AG09309 (cell line): ENCODE measurements at regions not wholly inside any gene's neighbourhood (a gene's known extent, or its start where the extent isn't known, plus 50 kb on each side); places are given as distances from the start of the nearest gene placed in this dataset.

Experiments
- DNase-seq: peaks from one replicate; pipeline ENCODE4 v3.0.0-alpha.2; 2010; ENCODE audit warnings: low read depth
- H3K4me3 ChIP-seq: 2 replicates; pipeline ENCODE4 v1.5.1; 2011; ENCODE audit warnings: mild to moderate bottlenecking, low read depth, low read length, moderate library complexity; ENCODE audit not compliant: control insufficient read depth
- TF ChIP-seq, protein P1 (sequence below): IDR thresholded peaks from 2 replicates; pipeline ENCODE4 v1.5.1; 2011; ENCODE audit warnings: mild to moderate bottlenecking, low read depth, low read length, inconsistent platforms; ENCODE audit not compliant: insufficient read depth, control insufficient read depth; ENCODE audit errors: missing control alignments

DNA sequence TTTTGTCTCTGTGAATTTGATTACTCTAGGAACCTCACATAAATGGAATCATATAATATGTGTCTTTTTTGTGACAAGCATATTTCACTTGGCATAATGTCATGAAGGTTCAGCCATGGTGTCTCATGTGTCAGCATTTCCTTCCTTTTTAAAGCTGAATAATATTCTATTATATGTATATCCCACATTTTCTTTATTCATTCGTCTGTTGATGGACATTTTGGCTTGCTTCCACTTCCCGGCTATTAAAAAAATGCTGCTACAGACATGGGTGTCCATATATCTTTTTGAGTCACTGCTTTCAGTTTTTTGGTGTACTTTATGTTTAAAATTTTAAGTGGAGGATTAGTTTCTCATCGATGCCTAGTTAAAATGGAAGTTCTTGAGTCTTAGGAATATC lies 59.8 kb upstream of the C5orf63 start:
- no peak overlapping the region for H3K4me3 ChIP-seq
- no peak for DNase-seq
- TF ChIP-seq, protein P1, sequence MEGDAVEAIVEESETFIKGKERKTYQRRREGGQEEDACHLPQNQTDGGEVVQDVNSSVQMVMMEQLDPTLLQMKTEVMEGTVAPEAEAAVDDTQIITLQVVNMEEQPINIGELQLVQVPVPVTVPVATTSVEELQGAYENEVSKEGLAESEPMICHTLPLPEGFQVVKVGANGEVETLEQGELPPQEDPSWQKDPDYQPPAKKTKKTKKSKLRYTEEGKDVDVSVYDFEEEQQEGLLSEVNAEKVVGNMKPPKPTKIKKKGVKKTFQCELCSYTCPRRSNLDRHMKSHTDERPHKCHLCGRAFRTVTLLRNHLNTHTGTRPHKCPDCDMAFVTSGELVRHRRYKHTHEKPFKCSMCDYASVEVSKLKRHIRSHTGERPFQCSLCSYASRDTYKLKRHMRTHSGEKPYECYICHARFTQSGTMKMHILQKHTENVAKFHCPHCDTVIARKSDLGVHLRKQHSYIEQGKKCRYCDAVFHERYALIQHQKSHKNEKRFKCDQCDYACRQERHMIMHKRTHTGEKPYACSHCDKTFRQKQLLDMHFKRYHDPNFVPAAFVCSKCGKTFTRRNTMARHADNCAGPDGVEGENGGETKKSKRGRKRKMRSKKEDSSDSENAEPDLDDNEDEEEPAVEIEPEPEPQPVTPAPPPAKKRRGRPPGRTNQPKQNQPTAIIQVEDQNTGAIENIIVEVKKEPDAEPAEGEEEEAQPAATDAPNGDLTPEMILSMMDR: no peak

DNA sequence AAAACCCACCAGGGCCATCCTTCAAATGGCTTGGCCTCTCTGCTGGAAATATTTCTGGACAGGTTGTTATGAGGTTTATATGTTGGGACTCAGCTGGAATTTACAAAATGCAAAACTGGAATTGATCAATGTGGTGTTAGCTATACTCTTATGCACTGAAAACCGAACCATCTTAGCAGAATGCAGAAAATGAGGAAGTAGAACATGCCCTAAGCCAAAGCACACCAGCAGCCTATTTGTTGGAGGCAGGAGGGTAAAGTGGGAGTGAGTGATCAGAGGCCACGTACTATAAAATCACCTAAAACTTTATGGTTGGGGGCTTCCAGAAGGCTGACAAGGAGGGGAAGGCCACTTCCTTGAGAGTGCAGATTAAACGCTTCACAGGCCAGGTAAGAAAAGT lies 63.6 kb upstream of the C5orf63 start:
- no peak for DNase-seq
- H3K4me3 ChIP-seq: no peak overlapping the region
- TF ChIP-seq, protein P1: no peak

DNA sequence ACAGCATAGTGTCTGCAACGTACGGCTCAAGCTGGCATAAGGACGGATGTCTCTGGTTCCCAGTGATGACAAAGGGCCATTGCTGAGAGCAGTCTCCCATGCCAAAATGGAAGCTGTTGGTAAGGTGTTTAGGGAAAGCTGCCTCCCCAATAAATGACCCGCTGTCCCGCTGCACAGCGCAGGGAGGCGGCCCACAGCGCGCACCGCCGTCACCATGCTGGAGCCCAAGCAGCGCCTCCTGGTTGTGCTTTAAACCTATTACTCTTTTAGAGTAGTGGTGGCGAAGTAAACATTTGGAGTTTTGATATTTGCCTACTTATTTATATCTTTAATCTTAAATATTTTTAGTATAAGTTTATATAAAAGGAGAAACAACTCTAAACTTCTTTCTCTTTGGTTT lies 70.4 kb upstream of the C5orf63 start:
- no peak for DNase-seq
- TF ChIP-seq, protein P1: no peak
- no peak overlapping the region for H3K4me3 ChIP-seq

DNA sequence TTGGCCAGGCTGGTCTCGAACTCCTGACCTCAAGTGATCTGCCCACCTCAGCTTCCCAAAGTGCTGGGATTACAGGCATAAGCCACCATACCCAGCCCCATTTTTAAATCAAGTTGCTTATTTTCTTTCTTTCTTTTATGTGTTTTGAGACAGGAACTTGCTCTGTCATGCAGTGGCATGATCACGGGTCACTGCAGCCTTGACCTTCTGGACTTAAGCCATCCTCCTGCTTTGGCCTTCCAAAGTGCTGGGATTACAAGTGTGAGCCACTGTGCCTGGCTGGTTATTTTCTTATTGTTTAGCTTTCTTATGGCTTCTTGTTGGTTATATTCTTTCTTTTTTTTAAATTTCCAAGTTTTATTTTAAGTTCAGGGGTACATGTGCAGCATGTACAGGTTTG lies 79.7 kb upstream of the C5orf63 start:
- DNase-seq: no peak
- TF ChIP-seq, protein P1: no peak
- no peak overlapping the region for H3K4me3 ChIP-seq

DNA sequence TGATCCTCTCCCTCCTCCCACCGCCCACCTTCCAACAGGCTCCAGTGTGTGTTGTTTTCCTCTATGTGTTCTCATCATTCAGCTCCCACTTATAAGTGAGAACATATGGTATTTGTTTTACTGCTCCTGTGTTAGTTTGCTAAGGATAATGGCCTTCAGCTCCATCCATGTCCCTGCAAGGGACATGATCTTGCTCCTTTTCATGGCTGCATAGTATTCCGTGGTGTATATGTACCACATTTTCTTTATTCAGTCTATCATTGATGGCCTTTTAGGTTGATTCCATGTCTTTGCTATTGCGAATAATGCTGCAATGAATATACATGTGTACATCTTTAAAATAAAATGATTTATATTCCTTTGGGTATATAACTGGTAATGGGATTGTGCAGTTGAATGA lies 80.2 kb upstream of the C5orf63 start:
- TF ChIP-seq, protein P1: no peak
- H3K4me3 ChIP-seq: no peak overlapping the region
- no peak for DNase-seq

DNA sequence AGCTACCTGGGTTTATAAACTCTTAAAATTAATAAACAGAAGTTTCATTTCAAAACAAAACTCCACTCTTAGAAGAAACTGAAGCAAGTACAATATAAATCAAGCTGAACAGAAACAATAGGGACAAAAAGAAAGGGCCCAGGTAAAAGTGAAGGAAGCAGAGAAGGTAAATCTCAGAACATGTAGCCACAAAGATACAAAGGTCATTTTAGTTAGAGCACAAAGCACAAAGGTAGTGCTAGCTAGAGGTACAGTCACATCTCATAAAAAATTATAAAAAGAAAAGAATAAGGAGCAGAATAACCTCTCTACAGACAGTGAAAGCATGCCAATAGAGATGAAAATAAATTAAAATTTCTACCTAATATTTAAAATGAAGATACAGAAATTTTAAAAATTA lies 90.4 kb upstream of the C5orf63 start:
- TF ChIP-seq, protein P1: no peak
- no peak for DNase-seq
- H3K4me3 ChIP-seq: no peak overlapping the region
